ENCODE measurements at regions not wholly inside any gene's neighbourhood (a gene's known extent, or its start where the extent isn't known, plus 50 kb on each side); places are given as distances from the start of the nearest gene placed in this dataset.

DNA sequence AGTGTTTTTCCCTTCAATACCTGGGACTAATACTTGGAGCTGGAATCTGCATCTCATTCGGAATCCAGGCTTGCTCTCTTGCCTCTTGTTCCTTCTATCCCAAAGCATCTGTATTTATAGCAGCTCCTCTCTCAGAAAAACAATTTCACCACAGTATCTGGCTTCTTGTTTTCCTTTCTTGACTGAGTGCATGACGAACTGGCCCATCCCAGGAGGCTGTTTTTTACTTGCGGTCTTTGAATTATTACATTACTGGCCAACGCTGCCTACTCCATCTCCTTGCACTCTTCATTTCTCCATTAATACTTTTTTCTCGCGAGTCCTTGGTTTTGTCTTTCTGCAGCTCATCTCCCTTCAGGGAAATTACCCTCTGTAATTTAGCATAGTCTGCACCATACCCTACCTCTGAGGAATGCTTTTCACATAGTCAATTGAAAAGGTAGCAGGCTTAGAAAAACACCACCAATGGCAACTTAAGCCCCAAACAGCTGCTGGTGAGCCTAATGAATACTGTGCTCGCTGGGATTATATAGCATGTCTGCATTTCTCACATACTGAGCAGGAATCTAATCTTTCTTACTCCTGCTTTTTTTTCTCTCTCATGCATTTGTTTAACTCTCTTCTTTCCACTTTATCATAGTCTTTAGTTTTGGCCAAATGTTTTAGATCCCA is 277.4 kb upstream of the SESN3 start:
- no peak for DNase-seq

DNA sequence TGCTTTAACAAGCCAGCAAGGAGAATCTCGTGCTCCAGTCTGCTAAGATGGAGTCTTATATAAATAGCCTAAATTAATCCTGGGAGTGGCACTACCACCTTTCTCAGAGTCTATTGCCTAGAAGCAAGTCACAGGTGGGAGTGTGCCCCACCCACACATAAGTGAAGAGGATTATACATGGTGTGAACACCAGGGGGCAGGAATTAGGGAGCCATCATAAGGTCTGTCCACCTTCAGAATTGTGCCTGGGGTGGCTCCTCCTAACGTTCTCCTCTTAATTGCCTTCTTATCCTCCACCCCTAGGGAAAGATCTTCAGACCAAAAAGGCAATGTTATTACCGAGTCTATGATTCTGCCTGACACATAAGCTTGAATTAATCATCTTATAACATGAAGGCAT is 276.8 kb upstream of the SESN3 start:
- no peak for DNase-seq

- DNase-seq: peak; percentile 89
These were observed 275.8 kb upstream of the SESN3 start for GRCh38 chr11:95506777-95507176.

DNA sequence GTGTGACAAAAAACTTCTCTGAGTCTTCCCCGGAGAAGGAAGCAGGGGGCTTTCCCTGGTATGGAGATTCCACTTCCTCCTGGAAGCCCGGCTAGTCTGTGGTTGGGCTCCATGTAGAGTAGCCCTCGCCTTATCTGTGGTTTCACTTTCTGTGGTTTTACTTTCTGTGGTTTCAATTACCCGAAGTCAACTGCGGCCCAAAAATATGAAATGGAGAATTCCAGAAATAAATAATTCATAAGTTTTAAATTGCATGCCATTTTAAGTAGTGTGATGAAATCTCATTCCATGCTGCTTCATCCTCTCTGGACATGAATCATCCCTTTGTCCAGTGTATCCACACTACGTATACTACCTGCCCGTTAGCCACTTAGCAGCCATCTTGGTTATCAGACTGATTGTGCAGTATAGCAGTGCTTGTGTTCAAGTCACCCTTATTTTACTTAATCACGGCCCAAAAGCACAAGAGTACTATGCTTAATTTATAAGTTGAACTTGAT is 275.0 kb upstream of the SESN3 start:
- peak; percentile 86 for DNase-seq

GRCh38 chr11:95503047-95503446 is 272.0 kb upstream of the SESN3 start:
- peak; percentile 67 for DNase-seq

DNA sequence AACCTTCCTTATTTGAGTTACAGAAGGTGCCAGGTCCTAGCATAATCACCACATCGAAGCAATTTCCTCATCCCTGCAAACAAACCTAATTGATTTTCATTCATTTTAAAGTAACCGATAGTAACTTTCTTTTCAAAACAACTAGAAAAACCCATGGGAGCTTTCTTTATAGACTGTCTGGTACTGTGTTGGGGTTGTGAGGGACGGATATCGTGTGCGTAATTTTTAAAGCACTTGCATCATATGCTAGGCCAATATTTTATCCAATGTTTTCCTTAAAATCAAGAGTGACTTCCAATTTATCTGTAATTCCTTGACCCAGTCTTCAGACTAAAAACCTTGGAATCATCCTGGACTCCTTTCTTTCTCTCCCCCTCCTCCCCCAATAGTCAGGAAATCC is 271.5 kb upstream of the SESN3 start:
- DNase-seq: no peak

DNA sequence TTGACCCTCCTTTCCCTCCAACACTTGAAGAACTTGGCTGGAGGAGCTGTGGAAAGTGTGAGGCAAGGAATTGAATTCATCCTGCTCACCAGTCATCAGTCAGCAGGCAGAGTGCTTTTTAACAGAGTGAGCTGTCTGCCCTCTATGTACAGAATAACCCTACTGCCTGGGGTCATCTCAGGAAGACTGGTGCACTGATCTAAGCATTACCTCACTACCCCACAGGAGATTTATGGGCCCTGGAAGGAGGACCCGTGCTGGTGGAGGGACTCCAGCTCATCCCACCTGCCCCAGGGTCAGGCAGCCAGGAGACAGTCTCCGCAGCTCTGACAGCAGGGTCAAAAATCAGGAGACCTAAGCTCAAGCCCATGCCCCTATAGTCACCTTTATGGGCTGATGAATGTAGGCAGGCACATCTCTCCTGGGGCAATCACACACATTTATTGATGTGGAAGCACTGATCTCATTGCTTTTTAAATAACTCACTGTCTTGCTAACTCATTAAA is 270.8 kb upstream of the SESN3 start:
- DNase-seq: no peak

GRCh38 chr11:95500466-95500865 is 269.5 kb upstream of the SESN3 start:
- DNase-seq: no peak

DNA sequence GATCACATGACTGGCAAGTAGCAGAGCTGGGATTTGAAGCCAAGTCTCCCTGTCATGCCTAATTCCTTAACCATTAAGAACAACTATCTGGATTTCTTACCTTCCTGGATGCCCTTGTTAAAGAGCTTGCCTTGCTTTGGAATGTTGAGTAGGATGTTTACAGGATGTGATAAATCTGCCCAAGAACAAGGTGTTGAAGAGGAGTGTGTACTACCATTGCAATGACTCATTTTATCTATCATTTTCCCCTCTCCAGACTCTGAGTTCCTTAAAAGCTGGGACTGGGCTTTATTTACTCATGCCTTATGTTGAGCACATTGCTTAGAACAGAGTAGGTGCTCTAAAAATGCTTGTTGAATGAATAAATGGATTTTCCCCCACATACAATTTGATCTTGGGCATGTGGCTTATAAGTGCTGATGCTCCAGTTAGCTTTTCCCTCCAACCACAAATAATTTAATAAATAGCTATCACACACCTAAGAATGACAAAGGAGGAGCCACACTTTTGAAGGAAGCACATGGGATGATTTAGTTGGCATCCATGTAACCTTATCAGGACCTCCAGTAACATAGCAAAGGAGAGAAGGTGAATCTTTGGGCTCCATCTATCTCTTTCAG is 268.6 kb upstream of the SESN3 start:
- peak; percentile 97 for DNase-seq

DNA sequence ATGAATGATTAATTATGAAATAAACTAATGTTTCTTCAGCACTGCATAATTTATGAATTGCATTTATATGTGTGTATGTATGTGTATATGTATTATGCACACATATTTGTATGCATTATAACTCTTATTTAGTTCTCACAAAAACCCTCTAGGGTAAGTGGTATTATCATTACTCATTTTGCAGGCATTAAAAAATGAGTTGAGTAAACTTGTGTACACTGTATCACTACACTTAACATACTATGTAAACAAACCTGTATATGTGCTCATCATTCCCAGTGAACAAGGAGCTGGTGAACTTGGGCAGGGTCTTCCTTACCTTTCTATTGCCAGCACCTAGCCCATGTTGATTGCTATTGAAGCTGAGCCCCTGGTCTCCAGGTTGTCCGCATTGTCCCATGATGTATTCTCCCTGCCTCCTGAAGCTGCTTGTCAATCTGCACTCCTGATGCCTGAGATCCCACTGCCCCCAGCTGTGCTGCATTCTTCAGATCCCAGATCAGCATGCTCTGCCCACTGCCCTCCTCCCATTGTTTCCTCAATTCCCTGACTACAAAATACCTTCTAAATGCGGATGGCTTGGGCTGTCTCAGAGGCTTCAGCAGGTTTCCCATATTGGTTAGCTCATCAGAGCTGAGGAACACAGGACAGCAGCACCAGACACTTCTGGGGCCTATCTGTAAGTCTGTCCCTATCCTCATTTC is 267.9 kb upstream of the SESN3 start:
- peak; percentile 60 for DNase-seq

GRCh38 chr11:95496901-95497300 is 265.9 kb upstream of the SESN3 start:
- DNase-seq: no peak

GRCh38 chr11:95495706-95496105 is 264.7 kb upstream of the SESN3 start:
- no peak for DNase-seq

DNA sequence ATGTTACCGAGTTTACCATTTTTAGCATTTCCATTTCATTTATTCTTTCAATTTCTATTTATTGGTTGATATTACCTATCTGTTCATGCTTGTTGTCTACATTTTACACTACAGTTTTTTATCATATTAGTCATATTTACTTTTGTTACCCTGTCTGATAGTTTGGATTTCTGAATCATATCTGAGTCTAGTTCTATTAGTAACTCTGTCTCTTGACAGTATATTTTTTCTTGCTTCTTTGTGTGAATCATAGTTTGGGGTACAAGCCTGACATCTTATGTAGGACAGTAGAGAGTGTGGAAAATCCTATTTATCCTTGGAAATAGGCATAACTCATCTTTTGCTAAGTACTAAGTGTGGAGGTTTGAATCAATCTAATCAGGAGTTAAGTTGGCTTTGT is 263.9 kb upstream of the SESN3 start:
- no peak for DNase-seq

- DNase-seq: no peak
These were observed 263.2 kb upstream of the SESN3 start for GRCh38 chr11:95494167-95494566.

DNA sequence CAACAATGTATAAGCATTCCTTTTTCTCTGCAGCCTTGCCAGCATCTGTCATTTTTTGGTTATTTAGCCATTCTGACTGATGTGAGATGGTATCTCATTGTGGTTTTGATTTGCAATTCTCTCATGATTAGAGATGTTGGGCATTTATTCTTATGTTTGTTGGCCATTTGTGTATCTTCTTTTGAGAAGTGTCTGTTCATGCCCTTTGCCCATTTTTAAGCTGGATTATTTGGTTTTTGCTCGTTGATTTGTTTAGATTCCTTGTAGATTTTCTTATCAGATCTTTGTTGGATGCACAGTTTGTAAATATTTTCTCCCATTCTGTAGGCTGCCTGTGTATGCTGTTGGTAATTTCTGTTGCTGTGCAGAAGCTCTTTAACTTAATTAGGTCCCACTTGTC is 259.6 kb upstream of the SESN3 start:
- DNase-seq: no peak

- no peak for DNase-seq
These were observed 256.9 kb upstream of the SESN3 start for GRCh38 chr11:95487938-95488337.

DNA sequence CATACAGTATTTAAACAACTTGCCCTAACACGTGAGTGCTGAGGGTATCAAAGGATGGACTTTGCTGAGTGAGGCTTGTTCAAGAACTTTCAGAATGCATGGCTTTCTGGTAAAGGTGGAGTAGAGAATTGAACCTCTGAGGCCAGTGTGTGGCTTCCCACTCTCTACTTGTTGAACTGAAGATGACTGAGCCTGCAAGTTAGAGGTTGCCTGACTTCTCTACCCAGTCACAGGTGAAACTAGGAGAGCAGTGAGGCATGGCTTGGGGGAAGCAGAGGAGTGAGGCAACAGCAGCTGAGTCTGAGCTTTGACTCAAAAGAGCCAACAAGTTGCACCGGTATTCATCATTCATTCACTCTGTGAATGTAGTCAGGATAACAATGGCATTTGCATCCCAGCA is 256.4 kb upstream of the SESN3 start:
- no peak for DNase-seq

DNA sequence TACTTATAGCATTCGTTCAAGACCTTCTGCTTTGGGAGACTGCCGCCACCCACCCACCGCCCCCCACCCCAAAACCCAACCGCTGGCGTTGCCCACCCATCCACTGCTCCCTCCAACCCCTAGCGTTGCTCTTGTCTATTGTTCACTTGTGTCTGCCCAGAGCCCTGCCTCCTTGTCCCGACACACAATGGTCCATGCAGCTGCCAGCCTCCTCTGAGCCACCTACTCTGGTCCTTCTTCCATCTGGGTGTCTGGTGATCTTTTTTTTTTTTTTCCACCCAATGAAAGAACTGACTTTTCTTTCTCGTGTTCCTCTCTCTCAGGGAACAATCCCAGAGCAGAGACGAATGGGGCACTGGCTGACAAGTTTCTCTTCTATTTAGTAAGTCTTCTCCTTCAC is 256.0 kb upstream of the SESN3 start:
- no peak for DNase-seq

DNA sequence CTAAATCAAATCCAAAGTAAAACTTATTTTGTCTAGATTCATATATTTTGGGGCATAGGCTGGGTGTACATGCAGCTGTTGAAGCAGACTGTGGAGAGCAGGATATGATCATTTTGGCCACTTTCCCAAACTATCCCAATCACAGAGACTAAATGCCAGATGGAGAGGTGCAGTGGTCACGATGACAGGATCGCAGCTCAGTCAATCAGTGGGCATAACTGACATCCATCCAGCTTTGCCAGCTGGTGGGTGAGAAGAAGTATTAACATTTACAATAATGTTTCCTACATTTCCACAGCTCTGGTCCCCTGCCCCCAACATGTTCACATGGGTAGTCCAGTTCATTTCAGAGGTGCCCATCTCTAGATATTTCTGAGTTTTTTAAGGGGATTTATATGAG is 255.5 kb upstream of the SESN3 start:
- DNase-seq: no peak

- DNase-seq: peak; percentile 87
These were observed 254.3 kb upstream of the SESN3 start for GRCh38 chr11:95485115-95485900.

DNA sequence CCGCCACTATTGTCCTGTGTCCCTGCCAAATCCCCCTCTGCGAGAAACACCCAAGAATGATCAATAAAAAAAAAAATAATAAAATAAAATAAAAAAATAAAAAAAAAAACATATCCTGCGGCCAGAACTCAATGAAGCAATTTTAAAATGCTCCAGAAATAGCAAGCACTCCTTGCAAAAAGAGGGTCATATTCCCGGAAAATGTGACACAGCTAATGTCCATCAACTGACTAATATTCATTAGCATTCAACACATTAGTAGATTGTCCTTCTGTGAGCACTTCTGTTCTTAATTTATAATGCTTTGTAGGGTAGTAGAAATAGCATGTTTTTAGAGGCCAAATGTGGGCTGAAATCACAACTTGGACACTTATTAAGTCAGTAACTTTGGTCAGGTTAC is 252.3 kb upstream of the SESN3 start:
- no peak for DNase-seq

GRCh38 chr11:95478003-95478402 is 247.0 kb upstream of the SESN3 start:
- no peak for DNase-seq

- peak; percentile 66 for DNase-seq
These were observed 238.3 kb upstream of the SESN3 start for GRCh38 chr11:95469258-95469657.
